Epithelial cell of esophagus (primary cell): ENCODE measurements at regions not wholly inside any gene's neighbourhood (a gene's known extent, or its start where the extent isn't known, plus 50 kb on each side); places are given as distances from the start of the nearest gene placed in this dataset.
A peak's percentile ranks its signal among the peaks of the same experiment; 100 is the strongest.

Source experiments
- DNase-seq: peaks from one replicate; pipeline ENCODE4 v3.0.0; 2010; ENCODE audit warnings: low read depth
- H3K4me3 ChIP-seq: 2 replicates; pipeline ENCODE4 v1.5.1; 2011; ENCODE audit warnings: mild to moderate bottlenecking, low read length, control low read depth
- CTCF ChIP-seq: IDR thresholded peaks from 2 replicates; pipeline ENCODE4 v1.5.1; 2011; ENCODE audit warnings: low read depth, mild to moderate bottlenecking, low read length, control low read depth, inconsistent platforms; ENCODE audit not compliant: insufficient read depth; ENCODE audit errors: missing control alignments

- TF ChIP-seq CTCF, result no peak
- no peak for DNase-seq
- H3K4me3 ChIP-seq, result no peak overlapping the region
Observed at GRCh38 chr13:48592688-48593049, 59.8 kb upstream of the RCBTB2 start.

GRCh38 chr13:48593536-48593935 is 60.2 kb upstream of the CYSLTR2 start:
- DNase-seq, result no peak
- H3K4me3 ChIP-seq, result no peak overlapping the region
- no peak for TF ChIP-seq CTCF

- no peak for DNase-seq
- no peak overlapping the region for H3K4me3 ChIP-seq
- TF ChIP-seq CTCF, result no peak
Observed at GRCh38 chr13:48594096-48594815, 59.5 kb upstream of the CYSLTR2 start.

DNA sequence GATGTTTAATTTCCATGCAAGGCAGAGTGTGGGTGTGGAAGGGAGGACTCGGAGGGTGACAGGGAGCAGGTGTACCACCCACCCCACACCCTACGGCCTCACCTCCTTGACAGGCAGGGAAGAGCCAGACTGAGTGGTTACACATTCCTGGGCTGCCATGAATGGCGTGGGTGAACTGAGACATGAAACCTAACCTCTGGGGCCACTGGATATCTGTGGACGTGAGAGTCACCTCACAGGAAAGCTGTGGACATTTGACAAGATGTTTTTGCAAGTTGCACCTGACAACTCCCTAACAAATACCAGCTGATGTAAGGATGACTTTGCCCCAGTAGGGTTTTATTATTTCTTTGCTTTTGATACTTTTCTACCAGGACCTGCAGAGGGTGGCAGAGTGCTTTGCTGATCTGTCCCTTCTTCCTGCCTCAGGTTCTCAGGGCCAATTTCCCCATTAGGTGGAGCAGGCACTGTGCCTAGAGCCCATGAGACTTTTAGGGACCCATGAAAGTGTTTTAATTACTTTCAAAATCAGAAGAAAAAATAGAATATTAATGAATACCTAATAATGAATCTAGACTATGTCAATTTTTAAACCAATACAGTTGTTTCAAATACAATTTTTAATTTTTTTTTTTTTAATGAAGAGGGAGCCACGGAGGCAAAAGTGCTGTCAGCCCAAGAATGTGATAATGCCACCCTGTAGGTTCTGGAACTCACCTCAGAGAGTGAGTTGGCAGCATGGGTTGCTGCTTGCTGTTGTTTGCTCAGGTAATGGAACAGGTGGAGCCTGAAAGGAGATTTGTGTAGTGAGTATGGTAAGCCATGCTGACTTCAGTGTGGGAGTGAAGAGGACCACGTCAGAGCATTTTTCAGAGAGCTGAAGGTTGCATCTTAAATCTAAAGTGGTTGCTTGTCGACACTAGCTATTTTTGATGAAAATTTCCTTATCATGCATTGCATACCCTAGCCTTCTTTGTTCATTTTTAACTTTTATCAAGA is 58.0 kb upstream of the CYSLTR2 start:
- no peak overlapping the region for H3K4me3 ChIP-seq
- peak; percentile 83 for TF ChIP-seq CTCF
- DNase-seq, result peak; percentile 81

DNA sequence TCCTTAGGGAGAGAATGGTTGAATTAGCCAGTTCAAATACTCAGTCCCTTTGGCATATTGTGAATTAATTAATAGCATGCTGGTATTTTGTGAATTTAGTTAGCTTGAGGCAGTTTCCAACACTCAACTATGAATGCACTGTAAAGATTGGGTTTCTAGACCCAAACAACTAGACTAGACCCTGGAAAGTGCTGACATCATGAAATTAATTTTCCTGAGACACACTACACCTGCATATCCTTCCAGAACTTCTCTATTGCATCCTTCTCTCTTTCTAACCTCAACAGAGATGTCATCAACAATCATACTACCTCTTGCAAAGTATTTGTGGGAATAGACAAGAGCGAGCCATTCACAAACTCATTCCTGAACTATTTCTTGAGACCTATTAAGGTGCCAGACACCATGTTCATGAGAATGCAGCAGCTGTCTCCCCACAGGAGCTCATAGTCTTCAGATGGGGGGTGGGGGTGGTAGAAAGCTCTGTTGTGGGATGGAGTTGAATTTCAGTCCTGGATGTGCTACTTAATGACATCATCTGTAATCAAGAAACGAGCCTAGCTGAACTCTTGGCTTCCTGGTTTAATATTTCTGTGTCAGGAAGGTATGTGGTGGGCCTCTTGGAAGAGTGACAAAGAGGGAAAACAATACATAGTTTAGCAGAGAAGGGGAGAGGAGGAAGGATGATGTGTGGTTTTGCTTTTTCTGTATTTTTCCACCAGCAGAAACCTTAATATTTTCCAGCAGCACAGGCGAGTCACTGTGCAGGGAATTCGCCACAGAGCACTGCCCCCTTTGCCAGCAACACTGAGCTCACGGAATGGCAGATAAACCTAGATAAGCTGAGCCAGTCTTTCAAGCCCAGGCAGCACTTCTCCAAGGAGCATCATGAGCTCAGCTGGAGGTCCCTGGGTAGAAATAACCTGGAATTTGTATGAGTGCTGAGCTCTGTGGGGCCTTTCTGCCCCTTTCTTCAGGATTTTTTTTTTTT is 53.1 kb upstream of the CYSLTR2 start:
- no peak overlapping the region for H3K4me3 ChIP-seq
- DNase-seq, result no peak
- no peak for TF ChIP-seq CTCF

DNA sequence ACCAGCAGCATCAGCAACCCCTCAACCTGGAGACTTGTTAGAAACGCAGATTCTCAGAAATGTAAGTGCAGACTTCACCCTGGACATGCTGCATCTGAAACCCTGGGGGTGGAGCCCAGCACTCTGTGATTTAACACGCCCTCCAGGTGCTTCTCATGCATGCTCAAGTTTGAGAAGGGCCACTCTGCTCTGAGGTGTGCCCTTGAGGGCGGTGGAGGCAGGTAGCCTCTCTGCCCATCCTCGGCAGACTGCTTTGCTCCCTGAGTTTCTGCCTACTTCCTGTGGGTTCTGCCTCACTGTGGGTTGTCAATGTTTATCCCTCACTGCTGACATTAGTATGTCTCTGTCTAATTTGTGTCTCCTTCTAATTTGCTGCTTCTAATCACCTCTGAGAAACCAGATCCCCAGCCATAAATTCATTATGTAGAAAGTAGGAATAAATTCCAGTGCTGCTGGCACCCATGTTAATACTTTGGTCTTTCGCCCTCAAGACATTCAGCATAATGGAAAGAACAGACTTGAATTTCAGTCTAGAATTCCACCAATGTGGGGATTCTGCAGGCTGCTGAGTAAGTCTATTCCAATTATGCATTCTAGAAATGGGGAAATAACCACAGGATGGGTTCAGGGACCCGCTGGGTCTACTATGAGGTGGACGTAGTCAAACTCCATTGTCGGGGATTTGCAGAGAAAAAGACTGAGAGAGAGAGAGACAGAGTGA is 51.3 kb upstream of the CYSLTR2 start:
- no peak for DNase-seq
- no peak for TF ChIP-seq CTCF

More for the DNA sequence above, 51.3 kb upstream of the CYSLTR2 start:
- no peak overlapping the region for H3K4me3 ChIP-seq
